GM18519 (cell line): ENCODE measurements at regions not wholly inside any gene's neighbourhood (a gene's known extent, or its start where the extent isn't known, plus 50 kb on each side); places are given as distances from the start of the nearest gene placed in this dataset.
A peak's percentile ranks its signal among the peaks of the same experiment; 100 is the strongest.
"Not testable (repeated sequence)": the region's sequence is repeated elsewhere in the genome, so short reads cannot be mapped to it uniquely, and the experiment has no call there.

ENCODE experiments used
- ATAC-seq: cut with Tn5 transposase; IDR thresholded peaks from one replicate; pipeline ENCODE4 v1.9.1; 2021; ENCODE audit warnings: mild to moderate bottlenecking, moderate library complexity; ENCODE audit not compliant: unreplicated experiment, low FRiP score

DNA sequence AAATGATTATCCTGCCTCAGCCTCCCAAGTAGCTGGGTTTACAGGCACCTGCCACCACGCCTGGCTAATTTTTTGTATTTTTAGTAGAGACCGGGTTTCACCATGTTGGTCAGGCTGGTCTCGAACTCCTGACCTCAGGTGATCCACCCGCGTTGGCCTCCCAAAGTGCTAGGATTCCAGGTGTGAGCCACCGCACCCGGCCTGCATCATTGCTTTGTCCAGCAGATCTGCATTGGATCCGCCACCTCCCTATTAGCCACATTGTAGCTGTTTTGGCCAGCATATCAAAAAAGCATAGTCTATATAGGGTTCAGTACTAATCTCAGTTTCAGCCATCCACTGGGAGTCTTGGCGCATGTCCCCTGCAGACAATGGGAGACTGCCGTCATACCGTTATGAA is 194.6 kb upstream of the SHH start:
- not testable (repeated sequence) for ATAC-seq

DNA sequence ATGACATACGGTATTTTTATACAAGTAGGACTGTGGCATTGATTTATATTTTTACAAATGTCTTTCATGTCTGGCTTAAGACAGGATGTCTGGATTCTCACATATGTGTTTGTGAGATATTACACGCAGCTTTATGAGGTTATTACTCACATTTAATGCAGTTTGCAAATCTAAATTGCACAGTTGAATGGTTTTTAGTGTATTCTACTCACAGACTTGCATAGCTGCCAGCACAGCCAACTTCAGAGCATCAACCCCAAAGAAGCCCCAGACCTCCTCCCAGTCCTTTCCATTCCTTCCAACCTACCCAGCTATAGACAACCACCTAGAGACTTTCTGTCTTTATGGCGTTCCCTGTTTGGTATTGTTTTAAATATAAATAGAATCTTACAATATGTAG is 193.8 kb upstream of the SHH start:
- no peak for ATAC-seq

DNA sequence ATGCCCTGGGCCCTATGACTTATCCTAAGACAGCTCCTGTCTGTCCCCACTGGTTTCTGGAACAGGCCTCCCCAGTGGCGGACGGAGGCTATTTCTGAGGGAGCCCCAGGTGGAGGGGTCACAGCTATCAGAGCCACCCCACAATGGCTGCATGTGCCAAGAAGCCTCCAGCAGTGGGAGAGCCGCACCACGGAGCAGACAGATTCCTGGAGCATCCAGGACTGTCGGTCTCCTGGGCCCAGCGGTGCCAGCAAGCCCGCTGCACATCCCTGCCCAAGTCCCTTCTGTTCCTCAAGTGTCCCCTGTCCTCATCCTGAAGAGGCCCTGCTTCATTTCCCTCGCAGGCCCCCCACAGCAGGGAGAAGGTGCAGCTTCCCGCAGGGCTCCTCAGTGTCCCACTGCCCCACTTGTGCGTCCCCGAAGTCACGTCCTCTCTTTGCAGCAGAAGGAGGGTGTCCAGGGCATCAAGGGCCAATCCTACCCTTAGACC is 193.0 kb upstream of the SHH start:
- ATAC-seq, result no peak

DNA sequence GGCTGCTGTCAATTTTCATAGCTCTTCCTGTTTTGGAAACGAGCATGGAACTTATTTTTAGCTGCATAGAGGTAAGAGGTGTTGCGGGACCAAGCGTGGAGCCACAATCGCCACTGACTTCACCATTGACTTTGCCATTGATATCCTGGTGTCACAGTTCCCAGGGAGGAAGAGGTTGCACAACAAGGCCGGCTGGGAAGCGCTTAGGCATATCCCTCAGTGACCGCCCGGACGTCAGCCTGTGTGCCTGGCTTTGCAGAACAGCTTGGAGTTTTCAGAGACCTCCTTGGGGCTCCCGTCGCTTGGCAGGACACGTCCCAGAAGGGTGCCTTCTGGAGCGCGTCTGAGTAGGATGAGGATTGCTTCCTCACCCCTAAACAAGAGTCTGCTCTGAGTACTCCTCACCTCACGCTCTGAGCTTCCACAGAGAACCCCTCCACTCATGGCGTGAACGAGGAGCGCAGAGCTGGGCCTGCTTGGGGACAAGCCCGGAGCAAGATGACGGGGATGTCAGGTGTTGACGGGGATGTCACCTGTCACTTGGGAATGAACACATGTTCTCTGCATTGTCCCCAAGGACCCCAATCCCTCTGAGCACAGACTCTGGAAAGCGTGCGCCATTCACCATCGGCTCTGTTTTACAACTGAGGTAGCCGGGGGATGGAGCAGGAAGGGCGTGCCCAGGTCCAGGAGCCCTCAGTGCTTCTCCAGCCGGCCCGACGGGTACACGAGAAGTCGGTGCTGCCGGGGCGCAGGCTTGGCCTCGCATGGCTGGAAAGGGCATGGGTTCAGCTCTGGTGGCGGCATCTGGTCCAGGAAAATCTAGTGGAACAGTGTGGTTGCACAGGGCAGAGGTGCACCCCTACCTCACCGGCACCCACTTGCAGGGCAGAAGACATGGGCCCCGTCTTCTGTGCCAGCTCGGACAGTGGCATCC is 192.3 kb upstream of the SHH start:
- no peak for ATAC-seq

DNA sequence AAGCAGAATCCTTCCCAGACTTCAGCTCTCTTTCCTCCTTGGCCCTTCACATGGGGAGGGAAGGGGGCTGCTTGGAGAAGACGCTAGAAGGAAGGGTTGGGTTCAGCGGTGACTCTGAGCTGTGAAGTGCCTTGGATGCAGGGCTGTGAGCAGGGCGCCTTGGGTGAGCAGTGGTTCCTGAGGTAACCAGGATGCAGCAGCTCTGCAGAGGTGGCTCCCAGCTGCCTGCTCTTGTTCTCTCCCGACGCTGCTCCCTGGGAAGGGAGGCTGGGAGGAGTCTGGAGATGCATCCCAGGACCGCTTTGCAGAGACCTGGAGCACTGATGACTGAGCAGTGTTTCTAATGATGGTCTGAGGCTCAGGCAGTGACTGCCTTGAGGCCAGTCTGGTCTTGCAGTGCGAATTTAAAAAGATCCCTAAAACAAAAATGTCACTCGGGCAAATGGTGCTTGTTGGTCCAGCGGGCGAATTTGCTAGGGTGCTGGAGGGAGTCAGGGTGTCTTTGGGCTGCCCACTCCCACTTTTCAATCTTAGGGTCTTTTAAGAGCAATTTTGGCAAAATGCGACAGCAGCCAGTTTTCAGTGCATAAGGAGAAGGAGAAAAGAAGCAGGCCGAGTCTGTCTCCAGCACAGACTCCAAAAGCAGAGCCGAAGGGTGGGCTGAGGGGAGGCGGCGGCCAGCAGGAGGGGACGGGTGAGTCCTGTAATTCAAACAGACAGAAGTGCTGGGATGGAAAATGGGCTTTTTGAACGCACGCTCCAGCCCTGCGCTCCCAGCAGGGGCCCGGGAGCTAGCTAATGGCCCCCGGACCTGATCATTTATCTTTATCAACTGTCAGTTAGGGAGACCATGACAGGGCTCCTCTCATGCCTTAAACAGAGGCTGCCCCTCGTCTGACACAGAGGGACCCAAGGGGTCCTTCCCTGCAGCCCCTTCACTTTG is 191.2 kb upstream of the SHH start:
- ATAC-seq, result no peak

DNA sequence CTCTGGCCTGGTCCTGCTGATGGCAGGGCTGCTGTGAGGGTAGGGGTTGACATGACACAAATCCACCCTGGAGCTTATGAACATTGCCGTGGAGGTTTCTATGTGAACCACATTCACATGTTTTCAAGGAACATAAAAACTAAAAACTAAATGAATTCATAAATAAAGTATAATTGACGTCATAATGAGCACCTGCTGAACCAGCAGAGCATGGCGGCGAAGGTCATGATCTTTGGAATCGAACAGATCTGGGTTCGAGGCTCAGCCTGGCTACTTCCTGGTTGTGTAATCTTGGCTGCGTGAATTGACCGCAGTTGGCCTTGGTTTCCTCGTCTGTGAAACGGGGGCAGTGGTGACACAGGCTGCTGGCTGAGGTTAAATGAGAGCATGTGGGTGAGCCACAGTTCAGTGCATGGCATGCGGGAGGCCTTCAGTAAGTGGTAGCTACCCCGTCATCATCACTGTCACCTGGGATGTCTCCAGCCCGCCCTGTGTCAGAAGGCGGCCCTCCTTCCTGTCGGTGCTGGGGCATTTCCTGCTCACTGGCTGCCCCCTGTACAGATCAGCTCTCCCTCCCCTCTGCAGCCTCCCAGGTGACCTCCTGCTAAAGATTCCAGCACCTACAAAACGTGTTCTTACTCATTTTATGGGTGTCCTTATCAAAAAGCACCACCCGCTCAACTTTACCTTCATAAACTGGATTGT is 190.3 kb upstream of the SHH start:
- ATAC-seq, result no peak

DNA sequence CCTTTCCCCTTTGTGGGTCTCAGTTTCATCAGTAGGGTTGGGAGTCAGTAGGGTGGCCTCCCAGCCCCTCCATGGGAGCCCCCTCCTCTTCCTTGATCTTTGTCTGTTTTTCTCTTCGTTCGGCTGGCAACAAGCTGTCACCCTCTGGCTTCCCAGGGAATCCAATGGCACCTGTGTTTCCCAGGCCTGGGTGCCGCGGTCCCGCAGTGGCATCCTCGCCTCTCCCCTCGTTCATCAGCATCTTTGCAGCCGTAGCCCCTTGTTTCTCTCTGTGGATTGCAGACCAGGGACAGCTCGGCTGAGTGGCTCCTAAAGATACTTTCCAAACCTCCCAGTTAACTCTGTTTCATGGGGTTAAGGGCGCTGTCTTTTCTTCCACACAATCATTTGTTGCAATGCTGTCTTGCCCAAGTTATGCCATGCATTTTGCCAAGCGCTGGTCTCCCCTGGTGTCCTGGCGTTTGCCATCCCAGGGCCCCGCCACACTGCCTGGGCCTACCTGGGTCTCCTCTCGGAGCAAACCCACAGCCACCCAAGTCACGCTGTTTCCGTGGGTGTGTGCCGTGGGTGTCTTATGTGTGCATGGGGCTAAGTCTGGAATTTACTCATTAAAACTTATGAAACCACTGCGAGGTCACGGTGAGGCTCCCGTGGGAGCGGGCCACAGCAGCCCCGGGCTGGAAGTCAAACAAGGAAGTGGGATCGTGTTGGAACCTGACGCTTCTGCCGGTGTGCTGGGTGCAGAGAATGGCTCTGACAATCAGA is 189.4 kb upstream of the SHH start:
- no peak for ATAC-seq

DNA sequence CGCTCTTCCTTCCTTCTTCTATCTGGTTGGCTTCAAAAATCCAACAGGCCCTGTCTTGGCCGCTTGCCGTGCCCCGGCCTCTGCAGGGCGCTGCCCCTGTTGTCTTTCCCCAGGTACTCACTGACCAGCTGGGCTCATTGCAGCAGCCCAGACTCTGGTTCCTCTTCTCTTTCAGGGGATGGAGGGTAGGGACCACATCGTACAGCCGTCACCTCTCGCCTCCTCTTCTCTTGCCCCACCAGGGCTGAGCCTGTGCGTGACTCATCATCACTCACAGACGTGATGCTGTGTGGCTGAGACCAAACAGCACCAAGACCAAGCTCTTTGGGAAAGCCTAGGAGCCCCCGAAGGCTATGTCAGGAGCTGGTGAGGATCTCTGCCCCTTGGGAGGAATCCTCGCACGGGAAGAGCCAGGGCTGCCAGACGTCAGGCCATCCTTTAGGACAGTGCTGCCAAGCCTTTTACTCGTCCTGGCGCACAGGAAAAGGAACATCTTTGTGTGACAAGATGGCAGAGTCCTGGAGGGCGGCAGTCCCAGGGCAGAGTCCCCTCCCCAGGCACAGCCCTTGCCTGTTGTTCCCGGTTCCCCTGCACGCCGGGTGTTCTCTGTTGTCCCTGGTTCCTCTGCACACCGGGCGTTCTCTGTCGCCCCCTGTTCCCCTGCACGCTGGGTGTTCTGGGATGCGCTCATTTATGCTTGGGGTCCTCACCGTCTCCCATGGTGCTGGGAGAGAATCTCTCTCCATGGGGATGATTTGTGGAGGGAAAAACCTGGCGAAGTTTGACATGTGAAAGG is 188.5 kb upstream of the SHH start:
- no peak for ATAC-seq

DNA sequence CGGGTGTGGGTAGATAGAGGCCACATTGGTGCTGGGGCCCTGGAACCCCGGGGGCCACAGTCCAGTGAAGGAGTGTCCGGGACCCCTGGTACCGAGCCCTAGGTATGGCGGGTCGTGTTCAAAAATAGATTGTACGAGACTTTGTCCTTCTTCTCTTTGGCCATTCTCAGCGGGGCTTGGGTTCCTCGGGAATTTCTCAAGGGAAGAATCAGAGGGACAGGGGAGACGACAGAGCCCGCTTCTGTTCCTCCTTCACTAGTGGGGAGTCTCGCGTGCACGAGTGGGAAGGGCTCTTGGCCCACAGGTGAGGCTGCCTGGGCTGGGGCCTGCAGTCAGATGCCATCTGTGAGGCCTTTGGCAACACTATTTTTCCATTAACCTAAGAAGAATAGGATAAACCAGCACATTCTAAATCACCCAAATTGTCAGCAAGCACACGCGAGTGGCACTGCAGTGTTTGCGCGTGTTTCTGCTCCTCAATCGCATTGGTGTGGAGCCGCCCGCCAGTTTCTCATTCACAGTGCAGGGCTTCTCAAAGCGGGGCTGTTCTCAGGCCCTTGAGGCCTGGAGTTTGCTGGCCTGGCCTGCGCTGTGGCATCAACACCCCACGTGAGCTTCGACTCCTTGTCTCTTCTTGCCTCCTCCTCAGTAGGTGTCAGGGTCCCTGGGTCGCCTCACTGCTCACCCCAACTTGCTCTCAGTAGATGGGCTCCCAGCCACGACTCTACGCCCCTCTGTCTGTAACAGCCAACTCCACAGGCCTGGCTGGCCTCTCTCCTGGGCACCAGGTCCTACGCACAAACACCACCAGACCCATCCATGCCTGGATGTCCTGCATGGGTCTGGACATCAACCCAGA is 187.6 kb upstream of the SHH start:
- no peak for ATAC-seq

DNA sequence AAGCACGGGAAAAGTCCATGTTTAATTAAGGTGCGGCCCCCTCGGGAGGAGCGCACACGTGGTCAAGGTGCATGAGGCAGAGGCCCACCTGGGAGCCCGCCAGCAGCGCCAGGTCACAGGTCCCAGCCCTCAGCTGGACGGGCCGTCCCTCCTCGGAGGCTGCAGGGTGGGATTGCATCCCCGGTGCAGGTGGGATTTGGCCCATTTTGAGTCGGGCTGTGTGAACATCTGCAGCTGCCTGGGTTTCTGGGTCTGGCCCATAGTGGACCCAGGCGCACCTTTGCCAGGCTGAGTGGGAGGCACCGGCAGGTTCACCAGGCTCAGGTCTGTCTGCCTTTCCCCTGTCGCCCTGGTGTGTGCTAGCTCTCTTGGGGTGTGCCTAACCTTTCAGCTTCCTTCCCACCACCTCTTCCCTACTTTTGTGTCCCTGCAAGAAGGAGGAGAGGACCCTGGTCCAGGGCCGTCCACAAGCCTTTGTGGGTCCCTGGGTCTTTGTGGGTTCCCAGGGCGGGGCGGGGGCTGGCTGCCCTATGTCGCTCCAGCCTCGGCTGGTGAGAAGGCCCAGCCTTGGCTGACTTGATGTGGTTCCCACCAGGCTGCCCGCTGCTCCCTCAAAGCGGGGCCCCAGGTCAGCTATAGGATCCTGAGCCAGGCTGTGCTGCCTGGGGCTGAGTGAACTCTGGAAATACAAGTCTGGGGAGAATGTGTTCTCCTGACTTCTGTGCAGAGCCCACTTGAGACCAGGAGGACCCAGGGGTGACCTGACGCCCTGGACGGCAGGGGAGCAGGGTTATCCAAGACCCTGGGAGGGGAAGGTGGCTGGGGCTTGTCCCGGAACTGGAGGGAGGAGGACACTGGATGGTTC is 186.7 kb upstream of the SHH start:
- no peak for ATAC-seq

DNA sequence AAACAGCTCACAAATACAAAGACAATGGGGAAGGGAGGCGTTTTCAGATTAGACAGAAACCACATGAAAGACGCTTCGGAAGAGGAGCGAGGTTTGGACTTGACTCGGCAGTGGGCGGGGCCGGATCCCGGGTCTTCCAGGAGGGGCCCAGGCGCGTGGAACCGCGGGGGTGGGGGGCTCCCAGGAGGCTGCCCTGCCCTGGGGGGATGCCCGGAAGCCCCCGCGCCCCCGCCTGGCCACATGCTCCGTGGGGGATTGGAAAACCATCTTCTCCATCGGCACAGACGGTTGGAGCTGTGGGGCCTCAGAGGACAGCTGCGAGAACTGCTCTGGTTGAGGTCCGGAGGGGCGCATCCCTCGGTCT is 186.0 kb upstream of the SHH start:
- no peak for ATAC-seq

DNA sequence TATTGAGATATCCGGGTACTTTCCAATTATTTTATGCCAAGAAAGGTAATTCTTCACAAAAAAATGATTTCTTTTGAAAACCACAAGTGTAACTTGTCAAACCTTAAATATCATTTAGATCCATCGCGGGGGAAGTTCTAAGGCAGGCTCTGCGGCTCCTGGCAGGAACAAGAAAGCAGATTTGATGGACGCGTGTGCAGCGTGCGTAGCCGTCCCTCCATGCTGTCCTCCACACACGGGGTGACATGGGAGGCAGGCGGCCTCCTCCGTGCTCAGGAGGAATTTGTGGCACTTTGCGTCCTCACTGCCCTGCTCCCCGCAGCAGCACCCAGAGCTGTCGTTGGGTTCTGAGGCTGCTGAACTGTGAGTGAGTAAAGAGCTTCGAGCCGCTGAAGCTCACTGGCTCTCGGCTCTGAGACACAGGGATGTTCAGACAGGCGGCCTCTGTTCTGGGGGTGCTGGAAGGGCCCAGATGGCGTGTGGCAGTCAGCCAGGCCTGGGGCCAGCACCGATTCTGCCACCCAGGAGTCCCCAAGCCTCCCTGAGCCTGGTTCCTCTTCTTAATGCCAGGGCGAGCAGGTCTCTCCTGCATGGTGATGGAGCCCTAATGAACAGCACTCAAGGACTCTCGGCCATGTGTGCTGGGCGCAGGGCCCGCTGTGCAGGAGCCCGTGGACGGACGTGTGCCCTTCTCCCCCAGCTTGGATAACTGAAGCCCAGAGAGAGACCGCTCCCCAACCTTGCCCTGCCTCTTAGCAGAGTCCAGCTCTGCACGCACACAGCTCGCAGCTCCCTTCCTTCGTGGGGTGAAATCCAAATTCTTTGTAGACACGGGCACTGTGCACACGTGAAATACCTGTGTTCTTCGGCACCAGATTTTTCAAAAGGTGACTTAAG is 185.4 kb upstream of the SHH start:
- no peak for ATAC-seq

DNA sequence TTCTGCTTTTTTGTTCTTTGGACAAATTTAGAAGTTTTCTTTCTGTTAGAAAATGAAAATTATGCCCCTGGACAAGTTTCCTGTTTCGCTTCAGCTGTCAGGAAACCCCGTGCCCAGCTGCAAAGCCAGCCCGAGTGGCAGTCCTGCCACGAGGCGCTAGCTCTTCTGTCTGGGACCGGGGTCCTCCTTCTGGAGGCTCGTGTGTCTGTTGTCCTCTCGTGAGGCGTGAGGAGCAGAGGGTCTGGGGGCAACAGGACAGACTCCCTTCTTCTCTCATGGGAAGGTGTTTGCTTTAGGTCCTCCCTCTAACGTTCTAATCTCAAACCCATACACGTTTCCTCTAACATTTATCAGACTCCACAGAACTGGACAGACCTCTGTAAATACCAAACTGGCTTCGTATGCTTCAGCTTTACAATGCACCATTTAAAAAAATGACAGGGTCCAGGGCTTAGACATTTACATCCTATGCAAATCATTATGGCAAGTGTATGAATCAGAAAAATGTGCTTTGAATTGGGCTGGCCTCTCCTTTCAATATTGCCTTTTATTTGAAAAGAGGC is 184.5 kb upstream of the SHH start:
- ATAC-seq, result no peak

DNA sequence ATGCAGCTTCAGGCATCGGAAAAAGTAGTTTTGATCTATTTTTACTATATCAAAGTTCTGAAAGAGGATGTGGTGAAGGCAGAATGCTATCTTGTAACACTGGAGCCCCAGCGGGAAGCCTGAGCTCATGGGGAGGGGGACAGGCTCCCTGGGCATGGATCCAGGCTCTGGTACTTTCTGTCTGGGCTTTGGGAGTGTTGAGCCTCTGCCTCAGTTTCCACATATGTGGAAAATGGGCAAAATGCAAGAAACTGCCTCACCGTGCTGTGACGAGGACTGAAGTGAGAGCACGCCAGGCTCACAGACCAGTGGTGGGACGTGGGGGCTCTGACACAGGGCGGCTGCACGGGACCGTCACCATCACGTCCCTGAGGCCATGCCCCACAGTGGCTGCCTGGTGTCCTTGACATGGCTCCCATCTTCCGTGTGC is 182.9 kb upstream of the SHH start:
- ATAC-seq, result peak; percentile 56

DNA sequence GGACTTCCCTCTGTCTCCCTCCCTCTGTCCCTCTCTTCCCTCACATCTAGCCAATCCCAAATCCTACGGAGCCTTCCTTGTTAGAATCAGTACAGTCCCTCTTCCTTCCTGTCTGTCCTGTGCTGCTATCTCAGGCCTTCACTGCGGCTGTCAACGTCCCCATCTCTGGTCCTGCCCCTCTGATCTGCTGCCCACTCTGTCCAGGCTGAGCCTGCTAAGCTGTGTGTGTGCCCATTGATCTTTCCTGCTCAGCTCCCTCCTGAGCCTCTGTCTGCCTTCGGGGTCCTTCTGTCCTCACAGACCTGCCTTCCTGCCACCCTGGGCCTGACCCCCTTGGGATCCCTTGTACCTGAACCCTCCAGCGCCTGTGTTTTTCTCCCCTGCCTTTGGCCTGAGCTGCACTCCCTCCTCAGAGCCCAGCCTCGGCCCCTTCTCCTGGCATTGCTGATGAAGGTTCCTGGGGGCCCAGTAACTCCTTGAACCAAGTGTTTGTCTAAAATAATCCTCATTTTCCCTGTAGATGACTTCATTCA is 182.1 kb upstream of the SHH start:
- ATAC-seq, result no peak
